SH-SY5Y (cell line): ENCODE measurements at regions not wholly inside any gene's neighbourhood (a gene's known extent, or its start where the extent isn't known, plus 50 kb on each side); places are given as distances from the start of the nearest gene placed in this dataset.

Source experiments
- GATA2 ChIP-seq: IDR thresholded peaks from 2 replicates; pipeline ENCODE4 v1.6.1; 2011; ENCODE audit warnings: mild to moderate bottlenecking, low read depth, low read length
- GATA3 ChIP-seq: IDR thresholded peaks from 2 replicates; pipeline ENCODE4 v1.6.1; 2011; ENCODE audit warnings: low read depth, mild to moderate bottlenecking, low read length, moderate library complexity

- TF ChIP-seq GATA3 = no peak
- TF ChIP-seq GATA2 = no peak
Measured at GRCh38 chr1:200265881-200266280, 144.0 kb downstream of the ZNF281 start.
